NCI-H460 (cell line): ENCODE measurements at regions not wholly inside any gene's neighbourhood (a gene's known extent, or its start where the extent isn't known, plus 50 kb on each side); places are given as distances from the start of the nearest gene placed in this dataset.

ENCODE experiments used
- DNase-seq: peaks from one replicate; pipeline ENCODE4 v3.0.0-alpha.2; 2016; ENCODE audit warnings: low read depth; ENCODE audit errors: extremely low read depth

DNA sequence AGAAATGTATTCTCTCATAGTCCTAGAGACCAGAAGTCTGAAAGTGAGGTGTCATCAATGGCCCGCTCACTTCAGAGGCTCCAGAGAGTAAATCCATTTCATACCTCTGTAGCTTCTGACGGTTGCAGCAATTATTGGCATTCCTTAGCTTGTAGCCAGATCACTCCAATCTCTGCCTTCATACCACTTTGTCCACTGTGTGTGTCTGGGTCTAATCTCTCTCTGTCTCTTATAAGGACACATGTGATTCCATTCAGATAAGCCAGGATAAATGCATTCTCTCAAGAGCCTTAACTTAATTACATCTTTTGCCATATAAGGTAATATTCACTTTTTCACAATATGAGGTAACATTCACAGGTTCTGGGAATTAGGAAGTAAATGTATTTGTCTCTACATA is 365.7 kb downstream of the GXYLT1 start:
- no peak for DNase-seq

DNA sequence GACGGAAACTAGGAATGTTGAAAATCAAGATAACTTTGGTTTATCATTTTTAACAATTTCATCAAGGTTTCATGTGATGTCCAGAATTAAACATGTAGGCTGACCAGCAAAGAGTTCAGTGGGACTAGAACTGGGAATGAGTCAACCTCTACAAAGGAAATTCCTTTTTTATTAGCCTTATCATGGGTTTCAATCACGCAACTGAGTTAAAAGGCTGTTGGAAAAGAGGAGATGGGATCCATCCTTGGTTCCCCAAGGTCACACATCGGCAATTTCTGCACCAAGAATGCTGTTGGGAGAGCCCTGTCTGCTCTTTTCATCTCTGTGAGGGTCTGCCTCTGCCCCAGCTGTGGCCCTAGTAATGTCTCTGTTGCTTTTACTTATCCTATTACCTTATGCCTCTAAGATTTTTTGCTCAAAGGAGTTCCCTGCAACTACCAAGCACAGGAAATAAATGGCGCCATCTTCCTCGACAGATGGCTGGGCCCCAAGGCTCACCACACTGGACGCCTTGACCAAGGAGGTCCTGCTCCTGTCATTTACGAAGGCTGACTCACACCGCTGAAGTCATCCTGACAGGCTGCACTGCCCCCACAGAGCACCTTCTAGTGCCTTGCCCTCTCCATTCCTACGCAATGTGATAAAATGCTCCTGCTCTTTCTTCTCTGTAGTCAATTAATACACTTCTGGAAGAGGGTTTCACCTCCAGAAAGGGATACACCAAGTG is 367.4 kb downstream of the GXYLT1 start:
- no peak for DNase-seq

DNA sequence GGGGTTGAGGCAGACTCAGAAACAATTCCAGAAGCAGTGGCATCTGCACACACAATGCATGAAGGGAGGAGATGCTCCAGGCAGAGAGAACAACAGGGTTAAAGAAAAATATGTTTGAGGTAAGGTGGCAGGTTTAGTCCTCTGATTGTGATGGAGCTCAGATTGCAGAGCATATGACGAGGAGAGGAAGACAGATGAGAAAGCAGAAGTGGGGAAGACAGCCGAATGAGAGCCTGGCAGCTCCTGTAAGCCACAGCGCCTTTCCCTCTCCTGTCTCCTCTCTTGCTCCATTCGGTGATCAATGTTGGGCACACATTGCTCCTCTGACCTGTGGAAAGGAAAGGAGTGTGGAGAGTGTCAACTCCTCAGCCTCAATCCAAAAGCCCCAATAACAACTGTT is 372.2 kb downstream of the GXYLT1 start:
- DNase-seq: no peak

- no peak for DNase-seq
Measured at GRCh38 chr12:41769810-41770209, 374.9 kb downstream of the GXYLT1 start.

GRCh38 chr12:41768456-41768855 is 376.2 kb downstream of the GXYLT1 start:
- DNase-seq: no peak

GRCh38 chr12:41762691-41763090 is 382.0 kb downstream of the GXYLT1 start:
- no peak for DNase-seq

DNA sequence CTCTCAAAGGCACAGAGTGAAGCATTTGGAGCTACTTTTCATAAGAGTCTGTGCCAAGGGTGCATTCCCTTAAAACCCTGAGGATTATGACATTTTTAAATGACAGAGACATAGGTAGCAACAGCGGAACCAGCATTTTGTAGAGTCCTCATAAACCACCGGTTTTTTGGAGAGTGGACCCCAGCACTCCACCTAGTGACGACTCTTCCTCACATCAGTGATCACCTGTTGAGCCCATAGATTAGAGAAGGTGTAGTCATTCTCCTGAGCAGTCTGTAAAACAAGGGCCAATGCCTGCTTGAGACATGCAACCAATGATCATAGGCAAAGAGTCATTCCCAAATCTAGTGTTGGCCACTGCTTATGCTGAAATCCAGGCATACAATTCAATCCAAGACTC is 399.1 kb downstream of the GXYLT1 start:
- DNase-seq: no peak

DNA sequence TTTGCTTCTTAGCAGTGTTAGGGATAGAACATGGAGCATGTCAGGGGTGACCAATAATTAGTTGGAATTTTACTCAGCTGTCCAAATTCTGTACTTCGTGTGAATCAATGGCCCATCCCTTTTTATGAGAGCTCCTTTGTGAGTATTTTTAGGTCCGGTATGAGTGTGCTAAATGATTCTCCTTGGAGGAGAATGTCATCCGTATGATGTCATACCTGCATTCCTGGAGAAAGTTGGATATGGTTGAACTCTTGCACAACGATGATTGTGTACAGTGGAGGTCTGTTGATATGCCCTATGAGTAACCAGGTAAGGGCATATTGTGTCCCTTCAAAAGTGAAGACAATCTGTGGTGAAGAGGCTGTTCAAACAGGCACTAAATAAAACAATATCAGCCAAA is 400.8 kb downstream of the GXYLT1 start:
- no peak for DNase-seq

GRCh38 chr12:41739066-41739465 is 405.6 kb downstream of the GXYLT1 start:
- no peak for DNase-seq

- DNase-seq: no peak
Measured at GRCh38 chr12:41737423-41737822, 407.3 kb downstream of the GXYLT1 start.

- DNase-seq: no peak
Measured at GRCh38 chr12:41736436-41736835, 408.2 kb downstream of the GXYLT1 start.

- DNase-seq: no peak
Measured at GRCh38 chr12:41731691-41732090, 413.0 kb downstream of the GXYLT1 start.

- no peak for DNase-seq
Measured at GRCh38 chr12:41731061-41731460, 413.6 kb downstream of the GXYLT1 start.

GRCh38 chr12:41724216-41724615 is 420.5 kb downstream of the GXYLT1 start:
- no peak for DNase-seq

DNA sequence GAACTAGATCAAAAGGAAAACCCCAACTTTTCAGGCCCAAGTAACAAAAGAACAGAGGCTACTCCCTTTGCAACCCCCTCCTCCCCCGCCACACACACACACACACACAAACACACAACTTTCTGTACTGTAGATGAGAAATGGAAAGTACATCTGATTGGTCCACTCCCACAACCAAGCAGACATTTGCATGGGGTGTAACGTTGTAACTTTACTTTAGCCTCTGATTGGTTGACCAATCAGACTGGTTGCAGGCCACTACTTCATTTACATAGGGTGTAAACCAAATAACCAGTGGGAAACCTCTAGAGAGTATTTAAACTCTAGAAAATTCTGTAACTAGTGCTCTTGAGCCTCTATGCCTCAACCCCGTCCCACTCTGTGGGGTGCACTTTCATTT is 425.5 kb downstream of the GXYLT1 start:
- DNase-seq: no peak

DNA sequence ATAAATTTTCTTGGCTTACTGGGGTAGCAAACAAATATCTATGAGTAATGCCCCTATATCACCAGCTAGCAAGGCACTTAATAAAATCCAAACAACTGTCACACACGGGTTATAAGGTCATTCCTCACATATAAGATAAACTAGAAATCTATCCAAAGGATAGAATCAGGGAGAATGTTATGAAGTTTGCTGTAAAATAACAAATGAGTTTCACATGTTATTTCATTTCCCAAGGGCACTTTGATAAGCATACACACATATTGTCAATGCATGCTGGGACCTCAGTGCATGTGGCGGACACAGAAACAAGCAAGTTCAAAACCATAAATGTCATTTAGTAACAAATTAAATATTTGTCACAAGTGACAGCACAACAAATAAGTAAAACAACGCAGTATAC is 429.4 kb downstream of the GXYLT1 start:
- no peak for DNase-seq

- DNase-seq: no peak
Measured at GRCh38 chr12:41709463-41710285, 435.0 kb downstream of the GXYLT1 start.

- DNase-seq: no peak
Measured at GRCh38 chr12:41709012-41709411, 435.7 kb downstream of the GXYLT1 start.

GRCh38 chr12:41706376-41706775 is 438.3 kb downstream of the GXYLT1 start:
- DNase-seq: no peak

DNA sequence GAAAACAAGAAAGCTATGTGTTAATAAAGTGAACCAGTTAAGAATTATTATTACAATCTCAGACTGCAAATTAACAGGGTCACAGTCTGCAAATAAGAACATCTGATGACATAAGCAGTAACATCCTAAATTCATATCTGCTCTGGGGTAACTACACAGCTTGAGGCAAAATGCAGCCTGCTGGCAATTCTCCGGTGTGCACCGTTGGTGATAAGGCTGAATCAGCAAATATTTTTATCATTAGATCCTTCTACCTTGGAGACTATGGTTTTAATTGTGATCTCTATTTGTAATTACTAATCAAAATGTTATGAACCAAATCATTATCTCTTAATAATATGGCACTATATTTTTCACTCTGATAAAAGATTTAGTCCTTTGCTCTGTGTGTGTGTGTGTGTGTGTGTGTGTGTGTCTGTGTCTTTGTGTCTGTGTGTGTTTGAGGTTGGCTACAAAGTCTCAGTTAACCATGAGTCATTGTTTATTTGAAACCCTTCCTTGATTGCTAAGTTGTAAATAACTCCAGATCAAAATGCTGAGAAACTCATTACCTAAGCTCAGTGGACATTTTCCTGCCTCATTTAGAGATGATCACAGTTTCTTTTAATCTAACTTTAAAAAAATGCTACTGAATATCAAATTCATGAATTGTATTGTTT is 442.6 kb downstream of the GXYLT1 start:
- no peak for DNase-seq

- DNase-seq: no peak
Measured at GRCh38 chr12:41700940-41701339, 443.7 kb downstream of the GXYLT1 start.

- no peak for DNase-seq
Measured at GRCh38 chr12:41699658-41700057, 445.0 kb downstream of the GXYLT1 start.
